Adrenal gland (tissue), 9 donors: ENCODE measurements at regions not wholly inside any gene's neighbourhood (a gene's known extent, or its start where the extent isn't known, plus 50 kb on each side); places are given as distances from the start of the nearest gene placed in this dataset.

ENCODE experiments used
- DNase-seq, 7 donors: peaks; one replicate each; pipeline ENCODE4 v3.0.0-alpha.2; 2019 to 2020
- H3K27ac ChIP-seq, 5 donors: fragments of 200-600 bp; sonication (generic) in 4 of 5; 1 replicate in 3 of 5; 2 replicates in 2 of 5; pipeline versions ENCODE4 v1.5.1 to v1.8.0; 2016 to 2020; ENCODE audit warnings: mild to moderate bottlenecking in 1 of 5
- H3K27me3 ChIP-seq: fragments of 200-600 bp; 2 replicates; pipeline ENCODE4 v1.8.0; 2021
- H3K36me3 ChIP-seq, 2 donors: fragments of 200-600 bp; replicated peaks in 1 of 2; 1 replicate in 1 of 2; 2 replicates in 1 of 2; pipeline versions ENCODE4 v1.5.1 to v1.8.0; 2018 to 2022
- H3K4me1 ChIP-seq, 2 donors: fragments of 200-600 bp; replicated peaks in 1 of 2; 1 replicate in 1 of 2; 2 replicates in 1 of 2; pipeline versions ENCODE4 v1.5.1 to v1.8.0; 2018 to 2021
- H3K4me3 ChIP-seq, 4 donors: fragments of 200-600 bp; sonication (generic) in 3 of 4; one replicate each; pipeline ENCODE4 v1.5.1; 2016 to 2018
- H3K9me3 ChIP-seq, 3 donors: fragments of 200-600 bp; sonication (generic) in 1 of 3; replicated peaks in 1 of 3; 1 replicate in 2 of 3; 2 replicates in 1 of 3; pipeline versions ENCODE4 v1.5.1 to v1.8.0; 2016 to 2021
- CTCF ChIP-seq, 6 experiments: fragments of 450-650 bp in 4 of 6; fragments of 200-600 bp in 2 of 6; sonication (generic) in 1 of 6; IDR thresholded peaks; 1 replicate in 5 of 6; 2 replicates in 1 of 6; pipeline versions ENCODE4 v1.5.1 to v1.8.0; 2016 to 2021; ENCODE audit warnings: antibody characterized with exemption in 6 of 6, mild to moderate bottlenecking in 2 of 6, moderate library complexity in 1 of 6
- POLR2A ChIP-seq, 2 donors: fragments of 450-650 bp; IDR thresholded peaks; one replicate each; pipeline ENCODE4 v1.6.1; 2017; ENCODE audit warnings: antibody characterized with exemption in 2 of 2, mild to moderate bottlenecking in 2 of 2, moderate library complexity in 1 of 2
- WGBS, 4 donors: extraction: QIAGEN DNeasy Blood & Tissue Kit in 2 of 4; methylation state at CpG; one replicate each; pipeline versions ENCODE4 v1.1.5 to v1.1.7; 2013 to 2017; 5-methylcytosine and 5-hydroxymethylcytosine counted together
- intact Hi-C, 2 donors: fragments of 100-400 bp; cut with DNase I; formaldehyde crosslinking; loops; one replicate each; pipeline versions ENCODE4 v1.14.1 to v1.15.0; 2022 to 2023
- donor health status: healthy with polysubstance abuse.
- donor health status: Bipolar disorder and iron deficiency.
- donor health status: DM: yes; HTN: yes; CAD: no.
- donor health status: DM: no; HTN: no; CAD: no.
- donor health status: DM: no; HTN: no; CAD: no.

- intact Hi-C loops: no loop called here
Observed at GRCh38 chr6:144951730-144952437, 666.7 kb downstream of the UTRN start.

GRCh38 chr6:144952456-144953240, 667.5 kb downstream of the UTRN start:
- Histone ChIP-seq H3K36me3 (no peaks in the 10 kb centered on the region), H3K4me1 (no peaks in the 10 kb centered on the region), H3K4me3 (no peak overlapping the region), H3K9me3 (no peaks in the 10 kb centered on the region), H3K27ac (no peak overlapping the region), H3K27me3 (no peaks in the 10 kb centered on the region)
- TF ChIP-seq CTCF (IDR thresholded peaks at IDR 0.05) (no peak), POLR2A (IDR thresholded peaks at IDR 0.05) (no peak)
- intact Hi-C loops: no loop called here
- WGBS, 4 donors: 53 to 90% (median 87%) methylated on average over 3 of the region's 3 CpGs
- DNase-seq: no peak

More at GRCh38 chr6:144951730-144952437, 666.7 kb downstream of the UTRN start:
- Histone ChIP-seq H3K9me3 (no peaks in the 10 kb centered on the region), H3K4me1 (no peaks in the 10 kb centered on the region), H3K4me3 (no peak overlapping the region), H3K36me3 (no peaks in the 10 kb centered on the region), H3K27ac (no peak overlapping the region), H3K27me3 (no peaks in the 10 kb centered on the region)
- TF ChIP-seq CTCF (IDR thresholded peaks at IDR 0.05) (no peak), POLR2A (IDR thresholded peaks at IDR 0.05) (no peak)
- 62 to 77% (median 69%) methylated on average over 3 of the region's 3 CpGs for WGBS, 4 donors
- DNase-seq: no peak

- no peak overlapping the region for H3K4me3 ChIP-seq
- intact Hi-C loops: no loop called here
- H3K9me3 ChIP-seq: no peaks in the 10 kb centered on the region
- no peak for DNase-seq
- WGBS, 4 donors: 79 to 85% (median 81%) methylated on average over 5 of the region's 5 CpGs
- no peaks in the 10 kb centered on the region for H3K4me1 ChIP-seq
- TF ChIP-seq CTCF (IDR thresholded peaks at IDR 0.05) (no peak), POLR2A (IDR thresholded peaks at IDR 0.05) (no peak)
- no peak overlapping the region for H3K27ac ChIP-seq
- H3K36me3 ChIP-seq: no peaks in the 10 kb centered on the region
- H3K27me3 ChIP-seq: no peaks in the 10 kb centered on the region
Observed at GRCh38 chr6:144953552-144954240, 668.6 kb downstream of the UTRN start.

GRCh38 chr6:144954241-144954556, 669.1 kb downstream of the UTRN start:
- intact Hi-C loops: no loop called here

More at GRCh38 chr6:144954241-144954556, 669.1 kb downstream of the UTRN start:
- WGBS, 4 donors: 67 to 90% (median 87%) methylated on average over 3 of the region's 3 CpGs
- no peak overlapping the region for H3K4me3 ChIP-seq
- no peaks in the 10 kb centered on the region for H3K36me3 ChIP-seq
- H3K27ac ChIP-seq: no peak overlapping the region
- H3K27me3 ChIP-seq: no peaks in the 10 kb centered on the region
- no peaks in the 10 kb centered on the region for H3K9me3 ChIP-seq
- no peak for DNase-seq
- no peak for TF ChIP-seq CTCF (IDR thresholded peaks at IDR 0.05)
- no peak for TF ChIP-seq POLR2A (IDR thresholded peaks at IDR 0.05)
- H3K4me1 ChIP-seq: no peaks in the 10 kb centered on the region
